HG03575 (cell line): ENCODE measurements at regions not wholly inside any gene's neighbourhood (a gene's known extent, or its start where the extent isn't known, plus 50 kb on each side); places are given as distances from the start of the nearest gene placed in this dataset.
"Not testable (repeated sequence)": the region's sequence is repeated elsewhere in the genome, so short reads cannot be mapped to it uniquely, and the experiment has no call there.

ENCODE experiments used
- ATAC-seq: cut with Tn5 transposase; IDR thresholded peaks from one replicate; pipeline ENCODE4 v1.9.1; 2021; ENCODE audit not compliant: unreplicated experiment, insufficient number of reproducible peaks, low FRiP score; ENCODE audit errors: extremely low read depth

DNA sequence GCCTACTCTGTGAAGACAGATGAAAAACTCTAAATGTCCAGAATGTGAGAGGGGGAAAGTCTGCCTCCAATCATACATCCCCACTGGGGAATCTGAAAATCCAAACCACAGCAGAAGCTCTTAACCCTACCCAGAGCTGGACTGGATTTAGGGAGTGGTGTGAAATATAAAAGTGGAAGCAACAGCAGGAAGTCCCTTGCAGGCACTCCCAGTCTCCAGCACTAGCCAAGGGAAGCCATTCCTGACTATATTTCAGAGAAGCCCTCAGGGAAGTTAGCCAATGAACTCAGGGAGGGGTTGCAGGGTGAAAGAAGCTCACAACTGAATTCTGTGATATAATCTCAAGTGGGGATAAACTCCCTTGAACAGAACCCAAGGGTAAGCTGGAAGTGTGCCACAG lies 51.5 kb downstream of the CRPPA start:
- no peak for ATAC-seq

DNA sequence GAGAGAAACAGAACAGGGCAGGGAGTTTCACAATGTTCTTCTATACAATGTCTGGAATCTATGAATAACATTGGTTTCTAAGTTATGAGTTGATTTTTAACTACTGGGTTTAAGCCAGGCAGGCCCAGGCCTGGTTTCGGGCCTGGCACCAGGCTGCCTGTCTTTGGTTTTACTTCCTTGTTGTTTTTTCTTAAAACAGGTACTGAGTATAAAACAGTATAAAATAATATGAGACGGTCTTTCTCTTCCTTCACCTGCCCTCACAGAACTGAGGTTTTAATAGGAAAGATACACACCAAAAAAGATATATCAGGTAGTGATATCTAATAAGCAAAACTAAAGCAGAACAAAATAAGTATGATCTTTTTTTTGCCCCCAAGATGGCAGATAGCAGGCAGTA lies 52.0 kb downstream of the CRPPA start:
- ATAC-seq, result not testable (repeated sequence)

DNA sequence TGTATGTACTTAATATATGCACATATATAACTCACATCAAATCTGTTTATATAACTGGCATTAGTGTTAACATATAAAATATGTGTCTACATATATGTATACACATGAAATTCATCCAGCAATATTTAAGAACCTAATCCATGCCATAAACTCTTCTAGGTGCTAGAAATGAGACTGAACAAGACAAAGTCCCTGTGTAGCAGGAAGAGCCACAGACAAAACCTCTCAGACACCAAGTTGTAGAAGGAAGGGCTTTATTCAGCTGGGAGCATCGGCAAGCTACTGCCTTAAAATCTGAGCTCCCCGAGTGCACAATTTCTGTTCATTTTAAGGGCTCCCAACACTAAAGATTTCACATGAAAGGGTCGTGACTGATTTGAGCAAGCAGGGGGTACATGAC lies 52.5 kb downstream of the CRPPA start:
- ATAC-seq, result no peak

DNA sequence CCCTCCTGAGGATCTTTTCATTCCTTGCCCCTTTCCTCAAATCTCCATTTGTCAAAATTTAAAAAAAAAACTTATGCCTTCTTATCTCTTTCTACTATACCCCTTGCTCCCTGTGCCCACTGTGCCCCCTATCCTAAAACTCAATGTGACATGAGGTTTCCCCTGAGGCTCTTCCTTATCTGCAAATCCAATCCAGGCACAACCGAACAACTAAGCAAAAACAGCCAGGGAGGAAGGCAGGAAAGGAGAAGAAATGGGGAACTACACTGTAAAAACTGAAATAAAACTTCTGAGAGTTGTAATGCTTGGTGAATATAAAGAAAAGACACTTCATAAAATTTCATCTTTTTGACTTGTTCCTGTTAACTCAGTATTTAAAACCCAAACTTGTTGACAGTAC lies 54.2 kb downstream of the CRPPA start:
- ATAC-seq, result no peak

DNA sequence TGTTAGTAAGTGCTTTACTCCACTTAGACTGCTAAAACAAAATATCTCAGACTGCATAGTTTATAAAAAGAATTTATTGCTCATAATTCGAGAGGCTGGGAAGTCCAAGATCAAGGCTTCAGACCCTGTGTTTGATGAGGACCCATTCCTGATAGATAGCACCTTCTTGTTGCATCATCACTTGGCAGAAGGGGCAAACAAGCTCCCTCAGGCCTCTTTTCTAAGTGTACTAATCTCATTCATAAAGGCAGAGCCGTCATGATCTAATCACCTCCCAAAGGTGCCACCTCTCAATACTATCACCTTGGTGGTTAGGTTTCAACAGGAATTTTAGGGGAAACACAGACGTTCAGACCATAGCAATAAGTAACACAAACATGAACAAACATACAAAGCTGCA lies 55.4 kb downstream of the CRPPA start:
- no peak for ATAC-seq

DNA sequence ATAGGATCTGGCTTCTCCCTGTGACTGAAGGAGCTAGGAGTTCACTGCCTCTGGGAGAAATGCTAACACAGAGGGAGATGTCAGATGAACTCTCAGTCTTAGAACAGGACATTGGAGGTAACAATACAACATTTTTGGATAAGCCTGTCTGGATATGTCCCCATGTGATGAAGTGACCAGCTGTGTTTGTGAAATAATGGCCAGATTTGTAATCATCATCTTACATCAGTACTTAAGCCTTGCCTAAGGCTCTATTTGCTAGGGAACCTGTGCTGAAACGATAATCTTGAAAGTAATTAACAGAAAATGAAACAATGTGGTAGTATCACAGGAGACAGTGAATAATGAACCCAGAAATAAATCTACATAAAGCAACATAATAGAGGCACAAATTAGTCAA lies 56.2 kb downstream of the CRPPA start:
- ATAC-seq, result no peak

DNA sequence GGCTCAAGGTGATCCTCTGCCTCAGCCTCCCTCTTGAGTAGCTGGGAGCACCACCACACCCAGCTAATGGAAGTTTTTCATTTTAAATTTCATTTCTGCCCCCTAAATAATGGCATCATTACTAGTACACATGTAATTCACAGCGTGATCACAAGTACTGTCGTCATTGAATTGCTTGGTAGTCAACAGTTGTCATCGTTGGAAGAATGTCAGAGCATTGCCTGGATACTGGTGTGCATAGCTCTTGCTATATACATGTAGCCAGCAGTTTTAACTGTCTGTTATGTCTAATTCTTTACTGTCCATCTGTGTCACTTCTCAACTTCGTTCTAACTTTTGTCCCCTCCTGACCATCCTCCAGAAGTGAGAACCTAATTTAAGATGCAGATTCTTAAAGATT lies 62.1 kb downstream of the CRPPA start:
- no peak for ATAC-seq

DNA sequence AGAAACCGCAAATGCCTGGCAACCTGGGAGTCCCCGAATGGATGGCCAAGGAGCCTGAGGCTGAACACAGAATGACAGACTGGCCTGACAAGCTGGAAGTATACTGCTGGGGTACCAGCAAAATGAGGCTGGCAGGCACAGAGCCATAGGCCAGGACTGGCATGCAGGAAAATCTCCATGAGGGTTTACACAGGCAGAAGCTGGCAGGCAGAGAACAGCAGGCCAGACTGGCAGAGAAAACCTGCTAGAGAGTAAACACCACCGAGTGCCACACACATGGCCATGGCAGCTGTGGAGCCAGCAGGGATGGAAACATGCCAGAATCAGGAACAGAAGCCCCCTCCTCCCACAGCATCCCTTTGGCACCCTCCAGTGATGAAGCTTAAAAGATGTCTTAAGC lies 63.4 kb downstream of the CRPPA start:
- no peak for ATAC-seq

DNA sequence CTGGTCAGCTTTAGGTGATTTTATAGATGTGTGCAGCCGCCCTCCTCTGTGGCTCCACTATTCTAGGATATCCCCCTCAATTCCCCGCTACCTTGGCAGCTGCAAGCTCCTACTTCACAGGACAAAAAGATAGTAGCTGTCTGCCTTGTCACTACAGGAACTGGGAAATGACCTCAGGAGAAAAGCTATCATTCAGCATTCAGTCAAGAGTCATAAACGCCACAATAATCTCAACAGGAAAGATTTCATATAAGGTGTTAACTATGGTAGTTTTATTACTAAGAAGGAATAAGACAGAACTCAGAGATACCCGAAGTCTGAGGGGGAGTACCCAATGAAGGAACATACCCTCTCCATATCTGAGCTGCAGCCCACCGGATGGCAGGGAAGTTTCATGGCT lies 63.9 kb downstream of the CRPPA start:
- ATAC-seq, result no peak

DNA sequence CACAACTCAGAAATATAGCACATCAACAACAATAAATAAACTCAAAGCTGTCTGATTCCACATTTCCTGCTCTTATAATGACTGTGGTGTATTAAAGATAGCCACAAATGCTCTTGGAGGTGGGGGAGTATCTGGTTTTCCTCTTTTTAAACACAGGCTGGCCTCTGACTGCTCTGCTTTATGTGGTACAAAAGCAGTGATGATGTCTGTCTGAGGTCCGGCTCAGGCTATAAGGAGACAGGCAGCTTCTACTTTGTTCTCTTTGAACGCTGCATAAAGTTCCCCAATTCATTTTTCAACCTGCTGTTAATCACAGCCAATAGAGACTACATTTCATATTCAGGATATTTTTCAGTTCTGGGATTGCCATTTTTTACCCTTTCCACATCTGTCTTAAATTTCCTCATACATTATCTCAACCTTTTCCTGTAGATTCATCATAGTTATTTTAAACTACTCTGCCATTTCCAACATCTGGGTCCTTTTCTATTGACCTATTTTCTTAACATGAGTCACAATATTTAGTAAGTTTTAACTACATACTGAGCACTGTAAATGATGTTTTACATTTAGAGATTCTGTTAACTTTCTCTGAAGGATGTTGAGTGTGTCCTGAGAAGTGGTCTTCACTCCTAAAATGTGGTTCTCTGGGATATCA lies 64.9 kb downstream of the CRPPA start:
- ATAC-seq, result no peak

DNA sequence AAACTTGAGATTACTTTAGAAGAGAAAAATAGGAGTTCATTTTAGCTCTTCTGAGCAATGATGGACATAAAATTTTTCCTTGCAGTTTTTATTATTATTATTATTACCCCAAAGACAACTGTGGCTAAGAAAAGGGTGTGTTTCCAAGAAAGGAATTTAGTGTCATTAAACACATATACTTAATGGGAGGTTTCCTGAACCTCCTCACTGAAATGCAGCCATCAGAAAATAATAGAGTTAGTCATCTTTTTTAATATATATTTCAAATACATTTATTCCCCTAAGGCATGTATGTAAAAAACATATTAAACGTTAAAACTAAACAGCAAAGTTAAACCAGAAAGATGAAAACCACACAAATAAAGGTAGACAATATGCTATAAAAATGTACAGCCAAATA lies 66.8 kb downstream of the CRPPA start:
- no peak for ATAC-seq

DNA sequence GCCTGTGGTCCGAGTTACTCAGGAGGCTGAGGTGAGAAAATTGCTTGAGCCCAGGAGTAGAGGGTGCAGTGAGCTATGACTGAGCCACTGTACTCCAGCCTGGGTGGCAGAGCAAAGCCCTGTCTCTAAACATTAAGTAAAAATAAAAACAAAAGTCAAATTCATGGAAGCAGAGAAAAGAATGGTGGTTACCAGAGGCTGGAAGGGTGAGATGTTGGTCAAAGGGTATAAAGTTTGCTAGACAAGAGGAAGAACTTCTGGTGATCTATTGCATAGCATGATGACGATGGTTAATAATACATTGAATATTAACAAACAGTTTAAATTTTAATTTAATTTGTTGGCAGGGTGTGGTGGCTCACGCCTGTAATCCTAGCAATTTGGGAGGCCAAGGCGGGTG lies 68.1 kb downstream of the CRPPA start:
- no peak for ATAC-seq

DNA sequence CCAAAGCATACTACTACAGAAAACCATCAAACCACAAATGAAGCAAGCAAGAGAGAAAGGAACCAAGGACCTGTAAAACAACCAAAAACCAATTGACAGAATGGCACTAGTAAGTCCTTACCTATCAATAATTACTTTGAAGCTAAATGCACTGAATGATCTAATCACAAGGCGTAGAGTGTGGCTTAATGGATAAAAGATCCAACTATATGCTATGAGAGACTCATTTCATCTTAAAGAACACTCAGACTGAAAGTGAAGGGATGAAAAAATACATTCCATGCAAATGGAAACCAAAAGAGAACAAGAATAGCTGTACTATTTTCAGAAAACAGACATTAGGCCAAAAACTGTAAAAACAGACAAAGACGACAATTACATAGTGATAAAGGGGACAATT lies 70.7 kb downstream of the CRPPA start:
- no peak for ATAC-seq

DNA sequence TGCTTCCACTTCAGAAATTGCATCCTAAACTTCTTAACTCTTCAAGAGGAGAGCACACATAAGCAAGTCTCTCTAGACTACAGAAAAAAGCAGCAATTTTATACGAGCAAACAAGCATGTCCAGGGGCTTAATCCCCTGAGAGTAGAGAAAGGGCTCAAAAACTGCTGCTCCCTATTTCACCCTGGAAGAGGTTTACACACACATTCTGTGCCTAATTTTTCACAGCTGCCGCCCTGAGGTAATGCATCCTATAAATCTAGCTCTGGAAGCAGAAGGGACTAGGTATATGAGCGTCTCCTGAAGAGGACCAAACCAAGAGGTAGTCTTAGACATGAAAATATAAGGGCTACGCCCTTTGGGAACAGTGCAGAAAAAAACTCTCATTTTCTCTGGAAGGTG lies 73.1 kb downstream of the CRPPA start:
- no peak for ATAC-seq

DNA sequence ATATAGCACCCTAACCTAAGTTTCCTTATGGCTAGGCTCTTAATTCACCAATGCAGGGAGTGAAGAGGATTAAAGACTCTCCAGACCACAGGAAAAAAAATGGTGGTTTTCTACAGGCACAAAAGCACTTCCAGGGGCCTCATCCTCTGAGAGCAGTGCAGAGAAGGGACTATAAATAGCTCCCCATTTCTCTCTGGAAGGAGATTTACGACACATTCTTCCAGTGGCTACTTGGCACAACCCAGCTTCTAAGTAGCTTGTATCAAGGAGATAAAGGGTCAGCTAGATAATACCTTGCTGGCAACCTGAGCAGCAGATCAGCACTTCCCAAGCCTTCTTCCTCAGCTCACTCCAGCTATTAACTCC lies 73.5 kb downstream of the CRPPA start:
- no peak for ATAC-seq

DNA sequence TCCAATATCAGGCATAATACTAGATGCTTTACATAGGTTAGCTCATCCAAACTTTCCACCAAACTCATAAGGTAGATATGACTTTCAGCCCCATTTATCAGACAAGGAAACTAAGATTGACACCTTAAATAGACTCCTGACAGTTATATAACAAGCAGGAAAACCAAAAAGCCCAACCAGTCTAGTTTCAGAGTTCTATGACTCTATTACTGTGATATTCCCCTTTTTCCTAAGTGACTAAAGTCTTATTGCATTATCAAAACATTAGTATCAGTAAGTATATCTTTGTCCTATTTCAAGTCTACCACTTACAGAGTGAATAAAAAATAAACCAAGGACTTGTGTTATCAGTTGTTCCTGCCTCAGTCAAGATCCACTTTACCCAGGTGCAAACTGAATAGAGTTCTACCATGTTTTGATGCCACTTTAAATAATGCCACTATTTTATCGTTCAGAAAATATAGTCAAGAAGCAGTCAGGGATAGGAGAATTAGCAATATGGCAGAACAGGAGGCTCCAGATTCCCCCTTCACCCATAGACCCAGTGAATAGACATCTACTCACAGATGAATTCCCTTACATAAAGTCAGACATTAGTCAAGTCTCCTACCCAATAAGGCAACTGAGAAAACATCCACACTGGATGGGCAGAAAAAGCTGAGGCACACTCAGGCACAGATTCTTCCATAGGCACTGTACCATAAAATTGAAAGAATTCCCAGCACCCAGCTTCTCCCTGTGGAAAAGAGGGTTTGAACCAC lies 74.1 kb downstream of the CRPPA start:
- ATAC-seq, result no peak

DNA sequence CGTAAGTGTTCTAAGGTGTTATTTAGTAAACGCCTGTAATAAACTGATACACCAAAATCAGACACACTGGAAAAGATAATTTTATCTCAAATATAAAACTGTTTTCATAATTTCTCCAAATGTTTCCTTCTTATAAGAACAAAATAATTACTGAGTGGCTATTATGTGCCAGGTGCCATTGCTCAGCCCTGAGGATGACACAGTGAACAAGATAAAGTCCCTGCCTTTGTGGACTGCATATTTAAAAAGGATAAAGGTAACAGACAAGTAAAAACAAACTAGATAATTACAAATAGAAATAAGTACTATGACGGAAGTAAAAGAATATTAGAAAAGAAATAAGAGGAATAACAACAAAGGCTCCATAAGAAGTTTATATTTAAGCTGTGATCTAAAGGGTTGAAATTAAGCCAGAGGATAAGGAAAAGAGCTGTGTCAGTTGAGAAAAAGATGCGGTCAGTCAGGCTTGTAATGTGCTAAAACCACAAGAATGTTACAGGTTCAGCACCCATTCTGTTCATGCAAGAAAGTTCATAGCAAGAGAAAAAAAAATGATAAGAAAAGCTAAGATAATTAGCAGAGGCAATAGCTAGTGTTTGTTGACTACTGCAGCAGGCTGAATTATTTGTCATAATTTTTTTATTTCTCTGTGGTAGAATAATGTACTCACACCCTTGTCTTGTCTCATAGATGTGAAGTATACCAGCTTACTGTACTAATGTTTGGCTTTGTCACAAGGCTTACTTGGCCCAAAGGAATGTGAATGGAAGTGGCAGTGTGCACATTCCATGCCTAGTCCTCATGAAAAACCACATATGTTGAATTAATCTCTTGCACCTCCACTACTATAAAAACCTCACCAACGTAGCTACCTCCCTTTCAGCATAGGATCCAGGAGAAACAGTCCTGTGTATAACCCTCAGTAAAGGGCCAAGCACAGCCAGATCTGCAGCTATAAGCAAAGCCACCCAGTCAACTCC lies 75.1 kb downstream of the CRPPA start:
- no peak for ATAC-seq

DNA sequence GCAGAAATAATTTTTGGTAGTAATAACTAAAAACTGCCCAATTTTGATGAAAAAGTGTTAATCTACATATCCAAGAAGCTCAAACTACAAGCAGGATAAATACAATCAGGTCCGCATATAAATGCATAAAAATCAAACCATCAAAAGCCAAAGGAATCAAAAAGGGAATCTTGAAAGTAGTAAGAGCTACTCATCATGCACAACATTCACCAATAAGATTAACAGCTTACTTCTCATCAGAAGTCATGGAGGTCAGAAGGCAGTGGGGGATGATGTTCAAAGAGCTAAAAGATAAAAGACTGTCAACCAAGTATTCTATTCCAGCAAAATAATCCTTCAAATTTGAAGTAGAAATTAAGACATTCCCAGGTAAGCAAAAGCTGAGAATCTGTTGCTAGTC lies 76.4 kb downstream of the CRPPA start:
- no peak for ATAC-seq

DNA sequence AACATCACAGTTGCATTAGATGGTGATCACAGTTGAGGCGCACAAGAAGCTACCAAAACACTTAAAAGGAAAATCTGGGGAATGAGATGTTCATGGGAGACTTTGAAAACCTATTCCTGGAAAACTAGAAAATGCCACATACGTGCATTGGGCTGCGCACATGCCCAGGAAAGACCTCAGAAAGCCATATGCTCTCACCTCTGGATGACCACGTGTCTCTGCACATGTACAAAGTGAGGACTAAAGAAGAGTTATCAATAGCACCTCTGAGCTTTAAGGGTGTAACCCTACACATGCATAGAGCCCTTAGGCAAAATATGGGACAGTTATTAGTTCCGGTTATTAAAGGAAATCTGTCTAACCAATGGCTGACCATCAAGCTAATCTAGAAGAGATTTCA lies 77.7 kb downstream of the CRPPA start:
- no peak for ATAC-seq

DNA sequence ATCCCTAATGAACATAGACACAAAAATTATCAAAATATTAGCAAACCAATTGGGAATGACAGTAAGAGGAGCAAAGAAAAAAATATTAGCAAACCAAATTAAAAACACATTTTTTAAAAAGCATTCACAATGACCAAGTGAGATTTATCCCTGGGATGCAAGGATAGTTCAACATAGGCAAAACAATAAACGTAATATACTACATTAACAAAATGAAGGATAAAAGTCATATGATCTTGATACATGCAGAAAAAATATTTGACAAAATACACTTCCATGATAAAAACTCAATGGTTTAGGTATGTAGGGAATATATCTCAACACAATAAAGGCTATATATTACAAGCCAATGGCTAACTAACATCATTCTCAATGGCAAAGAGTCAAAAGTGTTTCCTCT lies 83.3 kb downstream of the CRPPA start:
- no peak for ATAC-seq
